ENCODE measurements at regions not wholly inside any gene's neighbourhood (a gene's known extent, or its start where the extent isn't known, plus 50 kb on each side); places are given as distances from the start of the nearest gene placed in this dataset.

GRCh38 chr10:4076983-4077382 lies 292.0 kb upstream of the KLF6 start:
- H3K9ac ChIP-seq: no peak overlapping the region
- H3K4me2 ChIP-seq (ENCODE audit: unreplicated experiment): no peak overlapping the region

DNA sequence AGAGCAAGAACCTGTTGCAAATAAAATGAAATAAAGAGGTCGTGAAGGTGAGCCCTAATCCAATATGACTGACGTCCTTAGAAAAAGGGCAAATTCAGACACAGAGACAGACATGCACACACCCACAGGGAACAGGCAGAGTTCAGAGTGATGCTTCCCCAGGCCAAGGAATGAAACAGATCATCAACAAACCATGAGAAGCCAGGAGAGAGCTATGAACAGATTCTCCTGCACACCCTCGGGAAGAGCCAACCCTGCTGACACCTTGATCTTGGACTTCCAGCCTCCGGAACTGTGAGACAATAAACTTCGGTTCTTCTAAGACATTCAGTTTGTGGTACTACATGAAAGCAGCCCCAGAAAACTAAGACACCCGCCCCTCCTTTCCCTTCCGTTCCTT lies 290.4 kb upstream of the KLF6 start:
- H2AFZ ChIP-seq: no peak overlapping the region
- no peak overlapping the region for H3K4me3 ChIP-seq
- H3K79me2 ChIP-seq (ENCODE audit: insufficient read depth): no peaks in the 10 kb centered on the region
- DNase-seq: no peak
- no peaks in the 10 kb centered on the region for H3K9me3 ChIP-seq (ENCODE audit: low read depth)
- H3K9me2 ChIP-seq (ENCODE audit: insufficient read depth): no peaks in the 10 kb centered on the region
- no peaks in the 10 kb centered on the region for H3K27me3 ChIP-seq (replicated peaks; ENCODE audit: insufficient read depth)
- H3K27ac ChIP-seq: peak overlapping the region; percentile 89
- peak overlapping the region; percentile 71; the same call in 1 of the 2 replicates for H3K9ac ChIP-seq
- H4K20me1 ChIP-seq (ENCODE audit: insufficient read depth): no peaks in the 10 kb centered on the region
- WGBS, 2 experiments (ENCODE audit: low coverage in 1 of 2, low lambda C conversion rate in 2 of 2, missing lambda C conversion rate in 2 of 2): 81 to 87% methylated on average over 7 of the region's 7 CpGs
- in situ Hi-C loops (cut with MboI): no loop called here
- H3K36me3 ChIP-seq (ENCODE audit: low read depth): no peaks in the 10 kb centered on the region
- H3K4me1 ChIP-seq (ENCODE audit: insufficient read depth): peaks cover 30% of the 10 kb centered on the region
- TF ChIP-seq EZH2phosphoT487 (IDR thresholded peaks at IDR 0.05; ENCODE audit: insufficient read depth, low read depth) (no peak), EZH2 (IDR thresholded peaks at IDR 0.05; ENCODE audit: insufficient read depth, poor library complexity, severe bottlenecking) (no peak)
- H3K4me2 ChIP-seq (ENCODE audit: unreplicated experiment): peak overlapping the region; percentile 32
- peaks cover 26% of the 10 kb centered on the region for H3F3A ChIP-seq (ENCODE audit: insufficient read depth)

More at GRCh38 chr10:4076983-4077382, 292.0 kb upstream of the KLF6 start:
- in situ Hi-C loops (cut with MboI): no loop called here
- no peaks in the 10 kb centered on the region for H4K20me1 ChIP-seq (ENCODE audit: insufficient read depth)
- H3K9me2 ChIP-seq (ENCODE audit: insufficient read depth): no peaks in the 10 kb centered on the region
- no peak for DNase-seq
- H3F3A ChIP-seq (ENCODE audit: insufficient read depth): peaks cover 35% of the 10 kb centered on the region
- peak overlapping the region; percentile 43 for H2AFZ ChIP-seq
- peaks cover 40% of the 10 kb centered on the region for H3K4me1 ChIP-seq (ENCODE audit: insufficient read depth)
- H3K27ac ChIP-seq: no peak overlapping the region
- no peak overlapping the region for H3K4me3 ChIP-seq
- WGBS, 2 experiments (ENCODE audit: low coverage in 1 of 2, low lambda C conversion rate in 2 of 2, missing lambda C conversion rate in 2 of 2): 45 to 46% methylated on average over 9 of the region's 9 CpGs
- no peaks in the 10 kb centered on the region for H3K79me2 ChIP-seq (ENCODE audit: insufficient read depth)
- no peaks in the 10 kb centered on the region for H3K9me3 ChIP-seq (ENCODE audit: low read depth)
- H3K27me3 ChIP-seq (replicated peaks; ENCODE audit: insufficient read depth): no peaks in the 10 kb centered on the region
- H3K36me3 ChIP-seq (ENCODE audit: low read depth): no peaks in the 10 kb centered on the region
- TF ChIP-seq EZH2phosphoT487 (IDR thresholded peaks at IDR 0.05; ENCODE audit: insufficient read depth, low read depth) (no peak), EZH2 (IDR thresholded peaks at IDR 0.05; ENCODE audit: insufficient read depth, poor library complexity, severe bottlenecking) (no peak)

DNA sequence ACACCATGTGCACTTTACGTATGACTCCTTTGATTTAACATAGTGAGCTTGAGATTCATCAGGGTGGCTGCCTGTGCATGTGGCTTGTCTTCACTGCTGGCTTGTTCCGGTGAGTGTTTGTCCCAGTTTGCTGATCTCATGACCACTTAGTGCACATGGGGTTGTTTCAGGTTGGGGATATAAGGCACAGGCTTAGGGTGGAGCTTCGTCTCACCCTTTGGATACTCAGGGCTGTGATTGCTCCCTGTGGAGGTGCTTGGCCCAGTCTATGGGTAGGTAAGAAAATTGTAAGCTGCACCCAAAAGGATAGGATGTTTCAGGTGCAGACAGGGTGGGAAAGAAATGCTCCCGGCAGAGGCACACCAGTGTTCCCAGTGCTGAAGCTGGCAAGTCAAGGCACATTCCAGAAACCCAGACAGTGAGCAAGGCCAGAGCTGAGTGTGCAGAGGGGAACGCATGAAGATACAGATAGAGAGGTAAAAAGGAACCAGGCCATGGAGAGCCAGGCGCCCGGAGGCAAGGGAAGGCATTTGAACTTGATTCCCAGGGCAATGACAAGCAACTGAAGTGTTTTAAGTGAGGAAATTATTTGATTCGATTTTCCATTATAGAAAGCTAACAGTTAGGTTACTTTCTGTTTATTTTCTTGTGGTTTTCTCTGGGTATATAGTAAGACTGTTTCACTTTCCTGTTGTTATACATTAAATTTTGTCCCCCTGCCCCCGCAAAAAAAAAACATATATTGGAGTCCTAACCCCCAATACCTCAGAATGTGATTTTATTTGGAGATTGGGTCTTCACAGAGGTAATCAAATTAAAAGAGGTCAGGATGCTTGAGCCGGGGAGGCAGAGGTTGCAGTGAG lies 289.8 kb upstream of the KLF6 start:
- Histone ChIP-seq H3K79me2 (ENCODE audit: insufficient read depth) (no peaks in the 10 kb centered on the region), H3K9me3 (ENCODE audit: low read depth) (no peaks in the 10 kb centered on the region), H3K9me2 (ENCODE audit: insufficient read depth) (no peaks in the 10 kb centered on the region), H3K27ac (peak overlapping the region; percentile 89), H3K4me3 (no peak overlapping the region), H3K36me3 (ENCODE audit: low read depth) (no peaks in the 10 kb centered on the region), H4K20me1 (ENCODE audit: insufficient read depth) (no peaks in the 10 kb centered on the region), H3K4me1 (ENCODE audit: insufficient read depth) (peaks cover 36% of the 10 kb centered on the region), H2AFZ (peak overlapping the region; percentile 34; the same call in 1 of the 2 replicates), H3K27me3 (replicated peaks; ENCODE audit: insufficient read depth) (no peaks in the 10 kb centered on the region), H3K9ac (peak overlapping the region; percentile 71), H3F3A (ENCODE audit: insufficient read depth) (peaks cover 33% of the 10 kb centered on the region), H3K4me2 (ENCODE audit: unreplicated experiment) (peak overlapping the region; percentile 32)
- 62 to 64% methylated on average over 10 of the region's 10 CpGs for WGBS, 2 experiments (ENCODE audit: low coverage in 1 of 2, low lambda C conversion rate in 2 of 2, missing lambda C conversion rate in 2 of 2)
- peak; percentile 65 for DNase-seq
- no peak for TF ChIP-seq EZH2 (IDR thresholded peaks at IDR 0.05; ENCODE audit: insufficient read depth, poor library complexity, severe bottlenecking)
- no peak for TF ChIP-seq EZH2phosphoT487 (IDR thresholded peaks at IDR 0.05; ENCODE audit: insufficient read depth, low read depth)
- in situ Hi-C loops (cut with MboI): no loop called here

- Histone ChIP-seq H3K27ac (peak overlapping the region; percentile 89), H3K4me1 (ENCODE audit: insufficient read depth) (peaks cover 44% of the 10 kb centered on the region), H2AFZ (0 out of 2 replicates have a peak overlapping the region, but pooled peaks have one; percentile 10), H3K27me3 (replicated peaks; ENCODE audit: insufficient read depth) (no peaks in the 10 kb centered on the region), H3K9me3 (ENCODE audit: low read depth) (no peaks in the 10 kb centered on the region), H3K9me2 (ENCODE audit: insufficient read depth) (no peaks in the 10 kb centered on the region), H3K9ac (peak overlapping the region; percentile 71), H3K79me2 (ENCODE audit: insufficient read depth) (no peaks in the 10 kb centered on the region), H3K4me2 (ENCODE audit: unreplicated experiment) (no peak overlapping the region), H3K36me3 (ENCODE audit: low read depth) (no peaks in the 10 kb centered on the region), H3F3A (ENCODE audit: insufficient read depth) (peaks cover 41% of the 10 kb centered on the region), H4K20me1 (ENCODE audit: insufficient read depth) (no peaks in the 10 kb centered on the region), H3K4me3 (no peak overlapping the region)
- no peak for TF ChIP-seq EZH2 (IDR thresholded peaks at IDR 0.05; ENCODE audit: insufficient read depth, poor library complexity, severe bottlenecking)
- TF ChIP-seq EZH2phosphoT487 (IDR thresholded peaks at IDR 0.05; ENCODE audit: insufficient read depth, low read depth): no peak
- in situ Hi-C loops (cut with MboI): no loop called here
- WGBS, 2 experiments (ENCODE audit: low coverage in 1 of 2, low lambda C conversion rate in 2 of 2, missing lambda C conversion rate in 2 of 2): 0 to 3% methylated on average over 1 of the region's 1 CpG
- peak; percentile 94 for DNase-seq
Observed at GRCh38 chr10:4073912-4074311, 288.9 kb upstream of the KLF6 start.
